GM19239 (cell line): ENCODE measurements at regions not wholly inside any gene's neighbourhood (a gene's known extent, or its start where the extent isn't known, plus 50 kb on each side); places are given as distances from the start of the nearest gene placed in this dataset.

ENCODE experiments used
- DNase-seq: peaks from one replicate; pipeline ENCODE4 v3.0.0; 2011; ENCODE audit warnings: low spot score; ENCODE audit not compliant: insufficient read length
- FAIRE-seq: peaks from 2 replicates; lab custom pipeline; 2011; peaks lifted over from hg19 to GRCh38; lab: Jason Lieb, UNC

DNA sequence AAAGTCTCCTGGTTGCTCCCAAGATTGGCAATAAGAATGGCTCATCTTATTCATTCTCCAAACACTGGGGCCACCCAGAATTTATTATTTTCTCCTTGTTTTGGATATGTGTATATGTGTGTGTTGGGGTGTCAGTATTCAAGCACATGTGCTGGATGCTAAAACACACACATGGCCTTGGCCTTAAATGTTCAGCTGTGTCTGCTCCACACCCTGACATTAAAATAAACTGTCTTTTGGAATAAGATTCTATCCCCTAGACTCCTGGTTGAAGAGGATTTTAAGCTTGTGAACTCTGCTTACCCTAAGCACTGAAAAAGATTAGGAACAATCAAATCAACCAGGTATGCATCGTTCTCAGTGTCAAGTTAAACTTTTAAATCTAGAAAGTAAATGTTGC is 382.9 kb upstream of the MCTP2 start:
- no peak for DNase-seq
- FAIRE-seq: no peak

DNA sequence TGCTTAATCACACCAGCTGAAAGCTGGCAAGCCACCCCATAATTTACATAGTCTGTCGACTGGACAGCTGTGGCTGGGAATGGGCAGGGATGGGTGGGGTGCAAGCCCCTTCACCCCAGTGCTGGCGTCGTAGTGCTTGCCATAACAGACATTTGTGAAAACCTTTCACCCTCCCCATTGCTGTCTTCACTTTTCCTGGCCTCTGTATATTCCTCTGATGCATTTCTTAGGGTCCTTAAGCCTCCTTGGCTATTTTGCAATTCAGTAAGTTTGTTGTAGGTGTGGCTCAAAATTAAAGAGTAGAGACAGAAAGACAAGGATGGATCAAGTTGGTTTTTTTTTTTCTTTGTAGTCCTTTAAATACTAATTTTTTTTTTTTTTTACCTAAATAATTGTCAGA is 383.3 kb upstream of the MCTP2 start:
- FAIRE-seq (no peak), DNase-seq (no peak)

DNA sequence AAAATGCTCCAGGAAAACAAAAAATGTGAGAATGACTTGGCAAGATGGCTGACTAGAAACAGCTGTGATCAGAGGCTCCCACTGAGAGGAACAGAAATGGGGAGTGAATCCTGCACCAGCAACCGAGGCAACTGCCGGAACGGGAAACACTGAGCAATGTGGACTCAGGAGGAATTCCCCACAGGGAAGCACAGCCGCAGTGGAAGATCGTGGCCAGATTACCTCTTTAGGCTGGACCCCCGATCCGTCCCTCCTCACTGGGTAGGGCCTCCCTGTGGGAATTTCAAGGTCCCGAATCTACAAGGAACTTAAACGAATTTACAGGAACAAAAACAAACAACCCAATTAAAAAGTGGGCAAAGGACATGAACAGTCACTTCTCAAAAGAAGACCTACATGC is 385.2 kb upstream of the MCTP2 start:
- DNase-seq (no peak), FAIRE-seq (no peak)

DNA sequence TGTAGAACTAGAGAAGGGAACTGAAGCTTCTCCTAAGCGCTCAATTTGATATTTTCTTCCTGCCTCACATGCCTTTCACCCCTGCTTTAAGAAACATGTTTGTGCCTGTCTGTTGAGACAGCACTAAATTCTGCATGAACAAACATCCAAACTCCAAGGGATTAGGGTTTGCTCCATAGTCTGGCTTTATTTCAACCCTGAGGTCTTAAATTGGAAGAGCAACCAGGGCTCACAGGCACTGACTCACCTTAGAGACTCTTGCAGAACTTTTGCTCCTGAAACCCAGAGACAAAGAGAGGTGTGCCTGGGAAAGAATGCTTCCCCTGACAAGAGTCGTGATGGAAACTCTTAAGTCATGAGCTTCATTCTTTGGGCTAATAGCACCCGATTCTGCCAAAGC is 393.9 kb upstream of the MCTP2 start:
- DNase-seq: no peak

DNA sequence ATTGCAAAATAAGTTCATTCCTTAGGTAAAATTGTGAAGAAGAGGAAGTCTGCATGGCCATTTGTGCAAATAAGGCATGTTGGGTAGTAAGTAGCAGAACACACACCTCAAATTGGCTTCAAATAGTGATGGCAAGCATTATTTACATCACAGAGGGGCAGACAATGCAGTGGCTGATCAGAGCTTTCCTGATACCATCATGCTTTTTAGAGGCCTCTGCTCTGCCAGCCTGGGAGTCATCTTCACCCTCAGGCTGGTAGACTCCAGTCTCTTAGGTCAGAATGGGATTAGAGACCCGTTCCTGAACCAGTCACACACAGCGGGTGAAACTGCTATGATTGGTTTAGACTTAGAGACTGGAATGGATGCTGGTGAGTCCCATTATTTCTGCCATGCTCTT is 396.0 kb upstream of the MCTP2 start:
- DNase-seq (no peak), FAIRE-seq (no peak)

More for the DNA sequence above, 393.9 kb upstream of the MCTP2 start:
- no peak for FAIRE-seq

DNA sequence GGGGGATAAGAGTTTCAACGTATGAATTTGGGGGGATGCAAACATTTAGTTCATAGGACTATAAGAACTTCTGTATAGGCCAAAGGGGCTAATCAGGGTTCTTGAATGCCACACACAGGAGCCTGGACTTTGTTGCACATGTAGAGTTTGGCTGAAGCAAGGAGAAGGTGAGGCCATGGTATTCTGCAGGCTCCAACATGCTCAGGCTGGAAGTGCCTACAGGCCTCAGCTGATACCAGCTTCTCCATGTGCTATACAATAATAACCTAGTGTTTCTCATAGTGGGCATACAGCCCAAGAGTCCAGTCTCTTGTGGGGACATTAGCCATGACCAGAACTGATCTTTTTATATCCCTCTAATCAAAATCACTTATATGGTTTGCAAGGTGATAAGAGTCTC is 399.7 kb upstream of the MCTP2 start:
- DNase-seq (no peak), FAIRE-seq (no peak)

DNA sequence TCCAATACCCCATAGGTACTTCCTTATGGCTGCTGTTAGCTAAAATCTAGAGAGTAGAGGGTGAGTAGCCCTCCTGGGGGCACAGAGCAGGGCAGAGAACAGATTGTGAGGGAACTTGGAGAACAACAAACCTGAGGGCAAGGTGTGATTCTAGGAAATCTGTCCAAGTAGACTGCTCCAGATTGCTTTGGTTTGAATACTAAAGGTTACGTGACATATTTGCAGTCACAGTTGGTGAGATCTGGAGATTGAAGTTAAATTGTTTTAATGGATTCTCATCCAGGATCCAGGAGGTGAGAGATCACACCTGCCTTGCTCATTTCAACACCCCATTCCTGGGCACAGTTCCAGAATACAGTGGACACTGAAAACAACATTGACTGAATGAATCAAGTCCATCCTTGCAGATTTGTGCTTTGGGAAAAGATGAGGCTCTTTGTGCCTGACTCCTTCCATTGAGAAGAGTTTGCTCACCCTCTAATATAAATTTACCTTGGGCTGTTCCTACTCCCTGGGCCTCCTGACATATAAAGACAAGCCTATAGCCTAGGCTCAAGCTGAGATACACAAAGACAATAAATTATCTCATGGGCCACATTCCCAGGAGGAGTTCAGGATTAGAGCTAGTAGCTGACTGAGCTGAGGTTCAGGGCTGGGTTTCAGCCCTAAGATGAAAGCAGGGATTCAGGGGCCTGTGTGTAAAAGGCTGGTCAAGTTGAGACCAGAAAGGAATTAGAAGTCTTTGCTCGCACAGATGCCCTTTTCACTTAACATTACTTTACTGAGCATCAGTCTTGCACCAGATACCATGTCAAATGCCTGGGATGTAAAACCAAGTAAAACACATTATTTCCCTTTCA is 400.9 kb upstream of the MCTP2 start:
- DNase-seq: no peak
- FAIRE-seq: no peak

DNA sequence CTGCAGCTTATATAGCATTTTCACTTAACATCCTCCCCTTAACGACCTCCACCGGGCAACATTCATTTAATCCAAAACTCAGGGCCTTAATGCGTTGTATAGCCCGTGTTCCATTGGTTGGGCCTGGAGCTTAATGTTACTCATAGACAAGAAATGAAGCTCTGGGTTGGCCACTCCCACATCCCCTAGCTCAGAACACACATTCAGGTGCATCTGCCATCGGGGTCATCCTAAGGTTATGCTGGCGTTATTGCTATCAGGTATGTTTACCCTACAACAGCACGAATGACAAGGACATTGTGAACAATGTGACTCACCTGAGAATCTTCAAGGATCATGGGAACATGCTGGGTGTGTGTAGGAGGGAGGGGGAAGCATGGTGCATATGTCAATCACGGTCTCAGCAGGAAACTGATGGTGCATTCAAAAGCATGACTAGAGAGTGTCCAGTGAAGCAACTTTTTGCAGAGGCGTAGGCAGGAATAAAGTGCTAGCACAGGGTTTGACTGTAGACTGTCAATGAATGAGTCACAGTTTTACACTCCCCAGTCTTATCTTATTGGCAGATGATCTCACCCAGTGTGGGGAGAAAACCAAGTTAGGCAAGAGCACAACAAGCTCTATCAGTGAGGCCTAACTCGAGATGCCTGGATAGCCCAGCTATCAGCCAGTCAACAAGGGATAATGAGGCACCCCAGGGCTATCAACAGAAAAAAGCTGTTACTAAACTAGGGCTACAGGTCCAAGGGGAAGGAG is 402.1 kb upstream of the MCTP2 start:
- DNase-seq: no peak
- no peak for FAIRE-seq

DNA sequence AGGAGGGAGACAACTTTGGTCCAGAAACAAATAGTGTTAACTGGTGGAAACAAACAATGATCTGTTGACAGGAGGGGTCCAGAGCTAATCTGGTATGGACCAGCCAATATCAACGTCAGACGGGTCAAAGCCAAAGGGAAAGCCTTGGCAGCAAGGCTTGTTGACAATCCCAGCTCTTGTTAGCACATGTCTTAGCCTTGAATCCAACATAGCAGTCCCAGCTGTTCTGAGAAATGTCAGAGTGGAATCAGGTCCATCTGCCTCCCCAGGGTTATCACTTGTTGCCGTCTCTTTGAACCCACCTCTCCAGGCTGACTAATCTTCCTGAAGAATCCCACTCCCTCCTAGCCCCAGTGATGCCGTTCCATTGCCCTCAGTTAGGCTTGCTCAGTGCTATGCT is 404.6 kb upstream of the MCTP2 start:
- DNase-seq (no peak), FAIRE-seq (no peak)

DNA sequence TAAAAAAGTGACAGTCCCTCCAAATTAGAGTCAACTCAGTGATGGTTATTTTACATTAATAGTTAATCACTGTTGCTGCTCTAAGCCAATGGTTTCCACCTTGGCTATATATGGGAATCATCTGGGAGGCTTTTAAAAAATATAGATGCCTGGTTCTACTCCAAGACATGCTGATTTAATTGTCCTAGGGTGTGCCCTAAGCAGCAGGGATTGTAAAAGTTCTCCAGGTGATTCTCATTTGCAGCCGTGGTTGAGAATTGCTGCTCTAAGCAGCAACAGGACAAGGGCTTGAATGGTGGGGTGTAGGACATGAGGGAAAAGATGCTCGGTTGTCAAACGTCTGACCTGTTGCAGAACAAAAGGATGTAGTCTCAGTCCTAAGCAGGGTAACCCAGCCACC is 405.1 kb upstream of the MCTP2 start:
- FAIRE-seq: no peak
- DNase-seq: no peak

DNA sequence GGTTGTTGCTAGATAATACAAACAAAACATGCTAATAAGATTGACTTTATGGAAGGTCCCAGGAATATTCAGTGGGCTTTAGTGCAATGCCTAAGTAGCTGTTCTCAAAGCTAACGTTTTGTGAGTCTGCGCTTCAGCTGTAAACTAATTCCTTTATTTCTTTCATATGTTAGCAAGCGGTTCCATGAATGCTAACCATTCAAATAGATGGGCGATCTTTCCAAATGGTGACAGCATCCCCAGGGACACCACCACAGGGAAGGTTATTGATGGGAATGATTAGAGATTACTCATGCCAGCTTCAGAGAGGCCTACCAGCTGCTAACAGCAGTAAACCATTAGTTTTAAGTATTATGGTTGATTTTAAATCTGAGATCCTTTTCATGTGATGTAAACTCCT is 405.7 kb upstream of the MCTP2 start:
- FAIRE-seq (no peak), DNase-seq (no peak)

DNA sequence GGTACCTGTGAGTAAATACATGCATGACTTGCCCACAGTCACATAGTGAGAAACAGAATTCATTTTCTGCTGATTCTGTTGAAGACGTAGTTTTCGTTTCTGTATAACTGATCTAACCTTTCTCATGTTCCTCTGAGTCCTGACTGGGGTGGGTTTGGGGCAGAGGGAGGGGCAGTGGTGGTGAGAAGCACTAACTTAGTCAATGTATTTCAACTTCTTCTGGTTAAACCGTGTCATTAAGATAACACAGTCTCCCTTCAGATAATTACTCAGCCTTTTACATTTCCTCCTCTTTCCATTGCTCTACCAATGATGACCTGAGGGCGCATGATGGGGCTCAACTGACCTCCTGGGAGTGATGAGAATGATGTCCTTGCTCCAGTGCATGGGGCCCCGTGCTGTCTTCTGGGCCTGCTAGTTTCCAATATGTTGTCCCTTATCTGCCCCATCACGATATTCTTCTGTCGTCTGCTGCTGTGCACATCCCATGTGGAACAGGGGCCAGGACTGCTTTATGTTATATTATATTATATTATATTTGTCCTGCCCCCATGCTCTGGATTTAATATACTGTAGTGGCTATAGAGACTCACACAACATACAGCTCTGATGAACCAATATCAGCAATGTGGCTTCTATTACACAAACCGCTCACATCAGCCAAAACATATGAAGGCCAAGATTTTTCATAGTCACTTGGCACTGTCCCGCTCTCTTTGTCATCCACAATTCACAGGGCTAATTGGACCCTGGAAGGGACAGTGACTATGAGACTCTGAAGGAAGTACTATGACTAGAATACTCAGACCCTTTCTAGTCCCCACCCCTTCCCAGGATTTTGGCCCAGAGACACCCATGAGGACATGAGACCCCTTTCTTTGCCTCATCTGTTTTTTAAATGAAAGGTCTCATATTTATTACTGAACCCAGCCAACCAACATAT is 407.1 kb upstream of the MCTP2 start:
- FAIRE-seq (no peak), DNase-seq (no peak)

DNA sequence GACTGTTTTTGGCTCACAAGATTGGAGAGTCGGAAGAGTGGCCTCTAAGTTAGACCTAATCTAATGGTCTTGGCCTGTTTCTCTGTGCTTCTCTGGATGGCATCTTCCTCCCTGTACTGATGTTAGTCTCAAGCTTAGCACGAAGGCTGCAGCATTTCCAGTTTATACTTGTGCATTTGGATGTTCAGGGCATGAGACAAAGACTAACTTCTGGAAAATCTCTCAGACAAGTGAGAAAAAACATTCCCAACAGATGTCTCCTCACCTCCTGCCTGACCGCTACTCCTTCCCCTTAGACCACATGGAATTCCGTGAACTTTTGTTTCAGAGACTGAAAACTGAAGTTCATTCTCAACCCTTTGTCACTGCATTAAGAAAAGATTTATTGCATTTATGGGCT is 410.8 kb upstream of the MCTP2 start:
- DNase-seq: no peak
- FAIRE-seq: no peak

DNA sequence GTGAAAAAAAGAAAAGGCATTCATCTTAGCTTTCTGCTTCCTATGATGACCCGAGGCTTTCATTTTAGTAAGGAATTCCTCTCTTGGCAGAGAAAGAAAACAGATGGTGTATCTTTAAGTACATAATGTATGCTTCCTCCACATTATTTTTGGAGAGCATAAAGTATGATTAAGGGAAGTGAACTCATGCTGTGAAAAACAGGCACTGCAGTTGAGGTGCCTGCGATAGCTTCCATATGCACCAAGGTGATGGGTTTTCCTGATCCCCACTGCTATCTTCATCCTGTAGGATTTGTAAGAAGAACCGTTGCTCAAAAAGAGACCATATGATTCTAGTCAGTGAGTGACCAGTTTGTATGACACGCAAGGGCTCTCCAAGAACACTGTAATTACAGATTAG is 411.5 kb upstream of the MCTP2 start:
- FAIRE-seq (no peak), DNase-seq (no peak)

DNA sequence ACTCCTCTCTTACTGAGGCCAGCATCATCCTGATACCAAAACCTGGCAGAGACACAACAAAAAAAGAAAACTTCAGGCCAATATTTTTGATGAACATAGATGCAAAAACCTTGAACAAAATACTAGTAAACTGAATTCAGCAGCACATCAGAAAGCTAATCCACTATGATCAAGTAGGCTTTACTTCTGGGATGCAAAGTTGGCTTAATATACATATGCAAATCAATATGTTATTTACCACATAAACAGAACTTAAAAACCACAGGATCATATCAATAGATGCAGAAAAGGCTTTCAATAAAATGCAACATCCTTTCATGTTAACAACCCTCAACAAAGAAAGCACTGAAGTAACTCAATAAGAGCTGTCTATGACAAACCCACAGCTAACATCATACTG is 414.5 kb upstream of the MCTP2 start:
- FAIRE-seq (no peak), DNase-seq (no peak)

DNA sequence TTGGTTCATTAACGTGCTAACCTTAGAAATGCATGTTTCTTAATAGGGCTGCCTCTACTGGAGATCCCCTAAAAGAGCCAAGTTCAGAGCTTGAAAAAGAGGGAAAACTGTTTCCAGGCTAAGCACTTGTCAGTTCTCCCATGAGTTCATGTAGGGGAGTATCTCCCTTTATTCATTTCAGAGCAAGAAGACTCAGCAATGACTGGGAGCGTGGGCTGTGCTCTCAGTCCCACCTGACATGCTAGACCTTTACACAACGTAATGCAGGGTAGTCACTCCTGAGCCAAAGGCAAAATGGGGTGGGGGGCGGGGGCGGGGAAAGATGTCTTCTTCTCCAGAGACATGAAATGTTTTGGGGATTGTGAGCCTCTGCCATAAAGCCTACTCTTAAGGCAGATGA is 420.1 kb upstream of the MCTP2 start:
- FAIRE-seq (no peak), DNase-seq (no peak)

DNA sequence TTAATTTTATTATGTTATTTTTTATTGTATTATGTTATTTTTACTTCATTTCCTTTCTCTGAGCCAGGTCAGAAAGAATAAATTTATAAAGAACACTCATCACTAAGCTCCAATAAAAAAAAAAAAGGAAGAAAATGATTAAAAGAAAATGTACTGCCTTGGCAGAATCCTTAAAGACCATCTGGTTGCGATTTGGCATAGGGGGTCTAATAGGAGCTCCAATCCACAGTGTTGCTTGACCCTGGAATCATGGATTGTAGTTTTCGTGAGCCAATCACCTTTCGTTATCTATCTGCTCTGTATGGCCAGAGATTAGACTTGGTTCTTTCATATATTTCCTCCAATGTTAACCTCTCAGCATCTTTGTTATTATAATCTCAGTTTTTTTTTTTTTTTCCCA is 421.8 kb upstream of the MCTP2 start:
- DNase-seq (no peak), FAIRE-seq (no peak)

DNA sequence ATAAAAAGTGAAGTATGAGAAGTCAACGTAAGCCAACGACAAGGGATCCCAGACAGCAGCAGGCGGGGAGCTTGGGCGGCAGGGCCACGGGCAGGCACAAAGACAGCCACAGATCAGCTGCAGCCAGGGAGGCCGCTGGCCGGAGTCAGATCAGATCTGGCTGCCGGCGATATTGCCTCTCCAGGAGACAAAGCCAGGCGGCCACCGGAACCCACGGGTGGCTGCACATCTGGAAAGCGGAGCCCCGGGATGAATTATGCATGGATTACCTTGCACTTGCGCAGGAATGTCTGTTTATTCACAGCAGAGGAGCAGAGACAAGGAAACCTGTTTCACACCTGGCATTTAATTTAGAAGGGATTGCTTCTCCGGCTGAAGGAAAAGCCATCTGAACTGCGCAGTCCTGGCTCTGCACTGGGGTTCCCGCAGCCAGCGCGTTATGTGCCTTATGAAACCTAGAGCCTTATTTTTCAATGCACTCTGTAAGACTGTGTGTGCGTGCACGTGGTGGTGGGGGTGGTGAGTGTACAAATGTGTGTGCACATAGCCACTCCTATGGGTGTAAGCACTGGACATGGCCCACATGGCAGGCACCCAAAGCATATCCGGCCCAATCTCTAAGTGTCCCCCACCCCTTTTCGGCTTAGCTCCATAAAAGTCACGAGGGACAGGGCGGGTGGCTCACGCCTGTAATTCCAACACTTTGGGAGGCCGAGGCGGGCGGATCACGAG is 427.8 kb upstream of the MCTP2 start:
- FAIRE-seq (no peak), DNase-seq (no peak)

DNA sequence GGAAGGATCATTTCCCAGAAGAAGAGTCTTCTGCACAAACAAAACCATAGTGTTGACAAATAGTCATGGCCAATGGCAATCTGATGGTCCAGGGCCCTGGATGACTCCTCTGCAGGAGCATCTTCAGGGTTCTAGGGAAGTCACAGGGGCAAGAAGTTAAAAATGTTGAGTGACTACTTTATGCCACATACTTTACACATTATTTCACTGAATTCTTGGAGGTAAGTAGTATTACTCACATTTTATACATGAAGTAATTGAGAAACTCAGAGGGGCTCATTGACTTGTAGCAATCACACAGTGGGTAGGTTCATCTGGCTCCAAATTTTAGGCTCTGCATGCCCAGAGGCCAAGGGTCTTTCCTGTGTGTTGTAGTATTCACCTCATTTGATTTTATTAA is 430.2 kb upstream of the MCTP2 start:
- no peak for FAIRE-seq
- DNase-seq: no peak

DNA sequence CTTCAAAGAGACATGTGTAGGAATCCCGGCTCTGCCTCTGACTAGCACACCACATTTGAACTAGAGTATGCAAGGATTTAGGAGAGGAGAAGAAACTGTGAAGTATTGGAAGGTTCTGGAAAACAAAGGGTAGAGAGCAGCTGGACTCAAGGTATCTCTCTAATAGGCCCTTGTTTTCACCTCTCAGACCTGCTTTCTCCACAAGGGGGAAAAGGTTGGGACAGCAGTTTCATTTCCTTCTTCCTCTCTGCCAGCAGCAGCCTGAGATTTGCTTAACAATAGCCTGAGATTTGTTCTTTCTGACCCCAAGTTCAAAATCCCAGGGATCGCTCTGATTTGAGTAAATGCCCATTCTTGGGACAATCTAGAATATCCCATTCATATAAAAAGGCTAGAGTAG is 430.6 kb upstream of the MCTP2 start:
- DNase-seq: no peak
- FAIRE-seq: no peak
